SIG-M5 treated with dmso at 0.1 percent for 504 hours (cell line): ENCODE measurements at regions not wholly inside any gene's neighbourhood (a gene's known extent, or its start where the extent isn't known, plus 50 kb on each side); places are given as distances from the start of the nearest gene placed in this dataset.
A peak's percentile ranks its signal among the peaks of the same experiment; 100 is the strongest.

ENCODE experiments used
- DNase-seq: peaks from one replicate; lab custom pipeline; 2025; ENCODE audit not compliant: unreplicated experiment; lab: John Stamatoyannopoulos, UW

DNA sequence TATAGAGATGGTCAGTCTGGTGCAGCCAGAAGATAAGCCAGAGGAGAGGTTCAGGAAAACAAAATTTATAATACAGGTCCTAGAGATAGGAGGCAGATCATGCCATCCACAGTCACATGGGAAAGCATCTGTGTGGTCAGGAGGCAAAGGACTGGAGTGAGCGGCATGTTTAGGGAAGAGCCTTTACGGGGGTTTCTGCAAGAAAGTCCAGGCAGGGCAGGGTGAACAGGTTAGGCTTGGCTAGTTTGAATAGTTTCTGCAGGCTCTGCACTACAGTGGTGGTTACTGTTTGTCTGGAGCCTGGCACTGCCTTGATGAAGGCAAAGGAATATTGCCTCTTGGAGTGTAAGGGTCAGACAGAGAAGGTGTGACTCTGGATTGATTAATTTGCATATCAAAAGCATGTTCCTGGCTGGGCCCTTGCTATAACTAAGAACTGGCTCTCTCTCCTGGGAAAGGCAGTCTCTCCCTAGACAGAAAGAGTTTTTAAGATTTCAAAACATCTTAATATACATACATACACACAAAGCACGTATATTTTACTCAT is 1034.7 kb upstream of the CHAC2 start:
- DNase-seq: no peak

DNA sequence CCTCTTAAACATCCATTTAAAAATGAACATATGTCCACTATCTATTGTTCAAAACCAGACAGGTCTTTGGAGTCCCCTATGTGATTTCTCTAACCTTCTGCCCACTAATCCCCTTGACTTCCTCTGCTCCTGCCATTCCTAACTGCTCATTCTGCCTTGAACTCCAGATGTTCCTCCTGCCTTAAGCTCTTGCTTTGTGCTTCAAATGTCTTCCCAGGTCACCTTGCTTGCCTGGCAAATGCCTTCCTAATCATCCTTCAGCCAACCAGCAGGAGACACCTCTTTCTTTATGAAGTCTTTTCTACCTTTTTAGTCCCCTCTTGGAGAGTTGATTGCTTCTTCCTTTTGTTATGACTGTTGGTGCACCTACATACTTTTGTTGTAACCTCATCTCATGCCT is 1043.0 kb upstream of the CHAC2 start:
- no peak for DNase-seq

DNA sequence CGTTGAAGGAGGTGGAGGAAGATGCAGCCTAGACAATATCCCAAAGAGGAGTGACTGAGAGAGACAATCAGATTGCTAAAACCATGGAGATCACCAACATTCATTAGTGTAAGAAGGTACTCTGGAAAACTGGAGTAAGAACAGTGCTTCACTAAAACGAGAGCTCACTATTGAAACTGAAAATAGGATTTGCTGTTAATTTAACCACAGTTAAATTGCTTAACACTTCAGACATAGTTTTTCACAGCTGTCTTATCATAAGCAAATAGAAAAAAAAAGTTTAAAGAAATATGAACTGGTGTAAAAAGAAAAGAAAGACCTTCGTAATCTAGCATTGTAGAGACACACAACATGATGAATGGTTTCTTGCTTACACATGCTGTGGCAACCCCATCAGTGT is 1049.8 kb upstream of the CHAC2 start:
- no peak for DNase-seq

DNA sequence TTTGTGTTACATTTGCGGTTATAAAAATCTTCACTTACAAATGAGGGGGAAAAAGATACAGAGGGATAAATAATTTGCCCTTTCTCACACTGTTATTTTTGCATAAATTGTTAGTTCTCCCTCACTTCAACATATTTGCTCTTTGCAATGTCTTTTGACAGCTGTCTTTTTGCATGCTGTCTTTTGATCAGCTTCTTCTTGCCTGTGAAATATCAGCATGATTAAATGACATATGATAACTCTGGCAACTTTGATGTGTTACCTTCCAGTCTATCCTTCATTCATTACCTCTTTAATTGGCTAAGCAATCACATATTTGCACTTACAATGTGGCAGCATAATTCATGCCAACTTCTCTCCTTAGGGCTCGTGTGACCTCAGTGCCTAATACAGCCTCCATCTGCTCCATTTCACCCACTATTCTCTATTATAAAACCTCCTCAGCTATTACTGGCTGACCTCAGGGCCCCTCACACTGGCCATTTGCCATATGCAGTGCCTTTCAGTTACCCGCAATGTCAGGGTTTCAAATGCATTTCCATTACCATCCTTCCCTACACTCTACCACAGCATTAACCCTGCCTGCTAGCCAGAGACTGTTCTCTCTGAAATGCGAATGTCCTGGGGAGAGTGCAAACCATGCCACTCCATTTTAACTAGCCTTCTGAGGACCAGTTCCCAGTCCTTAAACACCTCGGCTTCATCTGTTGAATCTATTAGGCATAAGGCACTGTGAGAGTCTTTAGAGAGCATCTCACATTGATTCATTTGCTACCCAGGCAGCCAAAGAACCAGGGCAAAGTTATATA is 1056.6 kb upstream of the CHAC2 start:
- DNase-seq: no peak

DNA sequence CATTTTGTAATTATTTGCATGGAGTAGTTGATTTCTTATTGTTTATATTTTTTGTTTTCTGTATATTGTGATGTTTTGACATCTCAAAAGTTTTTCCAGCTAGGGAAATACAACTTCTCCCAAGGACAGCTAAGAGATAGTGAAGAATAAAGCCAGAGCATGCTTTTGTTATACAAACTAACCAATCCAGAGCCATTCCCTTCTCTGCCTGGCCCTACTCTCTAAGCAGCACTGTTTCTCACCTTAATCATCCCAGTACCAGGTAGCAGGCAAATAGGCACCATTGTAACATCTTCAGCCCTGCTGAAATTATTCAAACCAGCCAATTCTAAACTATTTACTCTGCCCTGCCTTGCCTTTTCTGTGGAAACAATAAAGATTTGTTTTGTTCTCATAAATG is 1063.4 kb upstream of the CHAC2 start:
- DNase-seq: no peak

DNA sequence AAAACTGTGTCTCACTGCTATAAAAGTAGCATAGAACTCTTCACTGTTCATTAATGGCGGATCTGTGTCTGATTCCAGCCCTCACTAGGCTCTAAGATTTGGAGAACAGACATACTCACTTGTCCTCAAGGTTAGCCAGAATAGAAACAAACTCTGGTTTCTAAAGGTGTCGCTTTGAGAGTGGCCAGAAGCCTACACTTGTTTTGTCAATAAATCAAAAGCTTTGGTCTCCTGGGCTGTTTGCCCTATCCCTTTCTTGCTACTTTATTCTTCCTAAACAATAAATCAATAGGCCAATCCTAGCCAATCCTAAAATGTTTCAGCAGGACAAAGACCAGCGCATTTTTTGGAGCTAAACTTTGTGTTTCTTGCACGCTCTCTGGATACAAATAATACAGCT is 1064.6 kb upstream of the CHAC2 start:
- DNase-seq: no peak

DNA sequence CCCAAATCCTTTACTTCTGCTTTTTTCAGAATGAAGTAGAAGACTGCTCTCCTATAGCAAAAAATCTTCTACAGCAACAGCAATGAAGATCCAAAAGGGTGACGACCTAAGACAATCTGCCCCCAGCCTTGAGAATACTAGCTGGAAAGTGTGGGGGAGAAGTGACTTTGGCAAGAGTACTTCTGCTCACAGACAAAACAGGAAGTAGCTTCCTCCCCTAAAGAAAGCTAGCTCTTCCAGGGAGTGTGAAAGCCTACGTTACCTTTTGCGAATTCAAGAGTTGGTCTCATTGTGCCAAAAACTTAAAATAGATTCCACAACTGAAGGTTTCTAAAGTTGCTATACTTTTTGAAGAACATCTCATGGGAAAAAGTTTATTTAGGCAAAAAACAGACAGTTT is 1069.2 kb upstream of the CHAC2 start:
- DNase-seq: peak; percentile 38

DNA sequence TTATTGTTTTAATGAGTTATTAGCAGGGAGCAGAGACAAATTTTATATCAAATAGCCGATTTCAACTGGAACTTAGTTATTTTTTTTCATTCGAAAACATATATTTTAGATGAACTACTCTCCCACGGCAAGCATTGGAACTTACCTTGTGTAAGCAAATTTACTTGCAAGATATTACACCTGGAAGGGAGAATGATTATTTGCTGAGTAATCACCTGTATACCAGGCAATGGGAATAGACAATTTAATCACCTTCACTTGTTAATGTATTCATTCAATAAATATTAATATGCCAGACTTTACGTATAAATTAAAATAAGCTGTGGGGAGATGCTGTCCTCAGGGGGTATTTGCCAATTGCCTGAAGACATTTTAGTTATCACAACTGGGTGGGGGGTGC is 1069.9 kb upstream of the CHAC2 start:
- no peak for DNase-seq

DNA sequence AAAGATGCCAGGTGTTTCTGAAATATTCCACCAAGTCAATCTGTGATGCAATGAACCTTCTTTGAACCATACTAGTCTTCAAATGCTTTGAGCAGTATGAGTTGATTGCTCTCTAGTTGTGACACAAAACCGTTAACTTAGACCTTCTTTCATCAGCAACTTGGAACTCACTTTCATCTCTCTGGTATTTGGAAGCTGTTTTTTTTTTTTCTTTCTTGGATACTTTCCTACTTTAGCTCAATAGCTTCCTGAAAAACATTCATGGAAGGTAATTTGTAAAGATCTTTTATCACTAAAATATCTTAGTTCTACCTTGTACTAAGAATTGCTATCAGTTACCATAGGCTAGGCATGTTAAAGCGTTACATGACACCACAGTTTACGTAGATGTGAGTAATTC is 1071.9 kb upstream of the CHAC2 start:
- DNase-seq: no peak

DNA sequence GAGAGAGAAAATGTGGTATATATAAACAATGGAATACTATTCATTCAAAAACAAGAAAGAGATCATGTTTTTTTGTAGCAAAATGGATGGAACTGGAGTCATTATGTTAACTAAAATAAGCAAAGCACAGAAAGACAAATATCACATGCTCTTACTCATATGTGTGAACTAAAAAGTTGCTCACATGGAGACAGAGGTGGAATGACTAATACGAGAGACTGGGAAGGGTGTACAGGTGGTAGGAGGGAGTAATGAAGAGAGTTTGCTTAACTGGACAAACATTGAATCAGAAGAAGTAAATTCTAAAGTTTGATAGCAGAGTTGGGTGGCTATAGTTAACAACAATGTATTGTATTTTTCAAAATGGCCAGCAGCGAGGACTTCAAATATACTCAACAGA is 1080.7 kb upstream of the CHAC2 start:
- no peak for DNase-seq

DNA sequence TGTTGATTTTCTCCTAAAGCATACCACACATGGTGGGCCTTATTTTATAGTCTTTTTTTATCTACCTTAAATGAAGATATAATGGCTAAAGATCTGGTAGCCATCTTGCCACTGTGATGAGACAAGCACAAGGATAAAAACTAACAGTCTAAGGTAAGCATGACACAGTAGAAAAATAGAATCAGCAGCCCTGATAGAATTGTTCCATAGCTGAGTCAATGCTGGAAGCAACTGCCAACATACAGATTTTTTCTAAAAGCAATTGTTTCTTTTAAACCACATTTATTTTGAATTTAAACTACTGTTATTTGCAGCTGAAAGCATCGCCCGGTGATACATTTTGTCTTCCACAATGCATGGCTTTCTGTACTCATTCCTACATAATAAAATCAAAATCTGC is 1091.5 kb upstream of the CHAC2 start:
- no peak for DNase-seq

DNA sequence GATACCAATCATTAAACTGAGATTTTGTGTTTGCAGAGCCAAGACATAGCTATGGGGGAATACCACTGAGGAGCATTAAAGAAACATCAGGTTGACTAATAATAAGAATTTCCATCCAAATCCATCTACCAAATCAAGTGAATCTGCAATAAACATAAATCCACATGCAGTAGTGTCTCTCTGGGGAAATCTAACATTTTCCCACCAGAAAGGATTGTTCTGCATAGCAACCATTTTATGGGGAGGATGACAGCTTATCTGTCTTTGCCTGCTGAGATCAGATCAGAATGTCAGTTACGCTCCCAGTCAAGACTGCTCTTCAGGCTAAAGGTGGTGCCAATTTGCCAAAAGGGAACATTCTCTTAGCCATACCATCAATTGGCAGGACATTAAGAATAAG is 1098.9 kb upstream of the CHAC2 start:
- DNase-seq: no peak

DNA sequence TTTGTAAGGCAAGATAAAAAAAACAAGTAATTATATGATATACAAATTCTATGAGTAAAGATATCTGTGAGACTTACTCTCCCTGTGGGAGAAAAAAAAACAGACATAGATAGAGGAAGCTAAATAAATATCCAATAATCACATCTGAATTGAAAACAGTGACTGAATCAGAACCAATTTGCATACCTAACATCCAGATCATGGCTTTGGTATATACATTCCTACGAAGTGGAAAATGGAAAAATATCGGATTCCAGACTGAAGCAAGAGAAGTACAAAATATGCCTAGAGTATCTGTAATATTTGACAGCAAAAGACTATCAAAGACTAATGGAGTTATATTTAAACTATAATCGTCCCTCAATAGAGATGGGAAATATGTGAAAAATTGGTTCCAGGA is 1108.1 kb upstream of the CHAC2 start:
- DNase-seq: no peak

DNA sequence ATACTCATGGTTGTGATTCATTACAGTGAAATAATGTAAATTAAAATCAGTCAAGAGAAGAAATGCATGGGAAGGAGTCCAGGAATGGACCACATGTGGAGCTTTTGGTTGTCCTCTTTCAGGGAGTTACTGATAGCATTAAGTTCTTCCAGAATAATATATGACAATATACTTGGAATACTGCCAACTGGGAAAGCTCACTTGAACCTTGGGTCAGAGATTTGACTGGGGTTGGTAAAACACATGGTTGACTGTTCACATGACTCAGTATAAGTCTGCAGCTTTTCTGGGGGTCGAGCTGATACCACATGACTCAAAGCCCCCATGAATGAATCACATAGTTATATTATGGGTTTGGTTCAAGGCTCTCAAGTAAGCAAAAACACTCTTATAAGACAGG is 1109.0 kb upstream of the CHAC2 start:
- DNase-seq: no peak

DNA sequence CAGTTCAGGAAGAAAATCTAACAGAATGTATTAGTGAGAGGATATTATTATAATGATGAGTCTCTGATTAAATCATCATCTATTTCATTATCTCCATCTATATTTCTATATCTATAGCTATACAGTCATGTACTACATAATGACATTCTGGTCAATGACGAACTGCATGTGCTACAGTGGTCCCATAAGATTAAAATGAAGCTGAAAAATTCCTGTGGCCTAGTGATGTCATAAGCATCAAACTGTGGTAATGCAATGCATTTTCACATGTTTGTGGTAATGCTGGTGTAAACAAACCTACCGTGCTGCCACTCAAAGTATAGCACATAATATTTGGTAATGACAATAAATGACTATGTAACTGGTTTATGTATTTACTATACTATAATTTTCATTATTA is 1127.9 kb upstream of the CHAC2 start:
- DNase-seq: no peak

DNA sequence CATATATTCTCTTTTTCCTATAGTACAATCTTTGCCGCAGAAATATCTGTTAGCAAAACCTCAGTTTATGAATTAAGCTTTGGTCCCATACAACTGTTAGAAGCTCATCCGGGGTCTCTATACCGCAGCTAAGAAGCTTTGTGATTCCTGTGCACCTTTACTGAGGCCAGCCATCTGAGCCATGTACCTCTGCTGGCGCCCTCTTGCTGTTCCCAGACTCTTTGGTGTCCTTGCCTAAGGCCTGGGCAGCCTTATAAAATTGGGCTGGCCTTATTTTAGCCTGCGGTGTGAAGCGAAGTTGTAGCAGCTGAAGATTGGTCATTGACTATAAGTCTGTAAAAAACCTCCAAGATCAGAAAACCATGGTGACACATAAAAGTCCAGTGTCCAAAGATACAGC is 1135.1 kb upstream of the CHAC2 start:
- no peak for DNase-seq

DNA sequence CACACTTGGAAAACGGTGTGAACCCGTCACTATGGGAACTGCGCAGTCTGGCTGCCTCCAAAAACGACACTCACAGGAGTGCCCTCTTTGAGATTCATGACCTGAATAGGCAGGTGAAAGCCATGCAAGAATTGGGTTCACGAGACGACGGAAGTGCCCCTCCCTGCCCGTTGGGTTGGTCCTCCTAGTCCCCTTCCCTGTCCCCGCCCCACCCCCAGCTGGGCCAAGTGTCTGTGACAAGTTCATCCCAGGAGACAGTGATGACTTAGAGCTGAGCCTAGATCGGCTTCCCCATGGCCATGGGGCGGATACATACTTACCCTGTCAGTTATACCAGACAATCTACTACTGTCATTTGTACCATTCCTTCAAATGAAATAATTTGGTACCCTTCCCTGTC is 1137.7 kb upstream of the CHAC2 start:
- DNase-seq: no peak

DNA sequence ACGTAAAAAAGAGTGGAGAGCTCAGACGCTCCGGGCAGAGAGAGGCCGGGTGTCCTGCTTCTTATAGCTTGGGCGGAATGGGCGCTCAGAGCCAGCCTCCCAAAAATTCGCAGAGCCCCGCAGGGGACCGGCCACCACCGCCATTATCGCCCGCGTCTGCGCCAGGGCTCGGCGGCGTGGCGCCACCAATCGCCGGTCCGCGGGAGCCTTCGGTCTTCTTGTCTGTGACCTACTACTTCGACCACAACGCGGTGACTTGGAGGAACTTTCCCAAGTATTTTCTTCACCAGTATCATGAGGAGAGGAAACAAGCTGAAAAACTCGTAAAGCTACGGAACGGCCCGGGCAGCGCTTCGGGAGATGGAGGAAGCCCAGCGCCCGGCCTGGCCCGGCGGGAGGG is 1138.1 kb upstream of the CHAC2 start:
- no peak for DNase-seq

DNA sequence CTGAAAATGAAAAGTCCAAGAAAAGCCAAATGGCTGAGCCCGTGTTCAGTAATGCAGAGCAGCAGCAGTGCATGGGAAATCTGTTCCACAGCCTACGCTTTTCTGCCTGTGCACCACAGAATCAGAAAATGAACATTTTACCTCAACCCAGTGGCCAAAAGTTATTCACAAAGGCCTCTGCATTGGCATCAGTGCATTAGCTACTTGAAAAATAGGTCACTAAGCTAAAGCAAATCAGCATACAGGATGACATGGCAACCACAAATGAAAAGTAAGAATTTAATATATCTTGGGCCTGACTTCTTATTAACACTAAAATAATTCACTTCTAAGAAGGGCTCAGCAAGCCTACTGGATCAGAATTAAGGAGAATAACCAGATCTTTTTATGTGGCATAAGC is 1145.3 kb upstream of the CHAC2 start:
- no peak for DNase-seq

DNA sequence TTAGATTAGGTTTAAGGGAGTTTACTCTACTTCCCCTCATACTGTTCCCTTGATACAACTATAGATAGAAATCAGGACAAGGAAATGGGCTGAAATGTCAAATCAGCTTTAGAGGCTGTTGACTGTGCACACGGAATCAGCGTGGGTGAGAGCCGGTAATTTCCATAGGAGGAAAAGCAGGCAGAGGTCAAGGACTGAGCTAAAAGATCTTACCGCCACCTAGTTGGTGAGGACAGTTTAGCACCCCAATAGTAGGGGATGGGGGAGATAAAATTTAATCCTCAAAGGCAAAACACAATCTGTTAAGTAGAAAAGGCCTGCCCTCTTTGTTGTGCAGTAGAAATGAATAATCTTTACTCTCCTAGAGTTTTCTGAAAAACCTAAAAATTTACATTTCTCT is 1154.5 kb upstream of the CHAC2 start:
- DNase-seq: no peak

DNA sequence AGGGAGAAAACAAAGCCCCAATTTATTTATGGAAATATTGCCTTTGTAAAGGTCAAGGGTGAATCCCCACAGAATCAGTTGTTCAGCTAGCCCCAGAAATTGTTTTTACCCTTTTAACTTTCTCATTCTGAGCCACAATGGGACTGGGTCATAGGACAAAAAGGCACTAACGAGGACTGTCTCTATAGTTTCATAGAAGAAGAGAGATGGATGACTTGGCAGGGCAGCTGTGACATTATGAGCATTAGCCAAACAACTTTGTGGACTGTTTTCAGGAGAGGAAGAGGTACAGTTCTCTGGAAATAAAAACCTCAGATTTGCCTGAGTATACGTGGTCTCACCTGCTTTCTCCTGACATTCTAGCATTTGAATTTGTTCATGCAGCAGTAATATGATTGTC is 1155.8 kb upstream of the CHAC2 start:
- DNase-seq: no peak

DNA sequence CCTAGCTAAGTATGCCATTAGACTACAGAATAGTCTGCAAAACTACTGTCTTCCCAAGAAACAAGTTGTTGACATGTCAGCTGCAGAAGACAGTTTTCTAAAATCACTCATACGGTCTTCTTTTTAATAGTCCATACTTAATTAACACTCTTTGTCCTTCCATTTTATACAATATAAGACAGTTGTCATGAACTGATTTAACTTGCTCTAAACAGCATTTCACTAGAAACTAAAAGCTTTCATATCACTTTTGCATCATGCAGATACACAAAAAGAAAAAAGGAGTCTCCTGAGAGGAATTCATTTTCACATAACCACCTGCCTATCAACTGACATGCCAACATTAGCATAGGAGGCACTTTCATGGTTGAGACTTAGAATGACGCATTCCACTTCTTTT is 1159.6 kb upstream of the CHAC2 start:
- no peak for DNase-seq

DNA sequence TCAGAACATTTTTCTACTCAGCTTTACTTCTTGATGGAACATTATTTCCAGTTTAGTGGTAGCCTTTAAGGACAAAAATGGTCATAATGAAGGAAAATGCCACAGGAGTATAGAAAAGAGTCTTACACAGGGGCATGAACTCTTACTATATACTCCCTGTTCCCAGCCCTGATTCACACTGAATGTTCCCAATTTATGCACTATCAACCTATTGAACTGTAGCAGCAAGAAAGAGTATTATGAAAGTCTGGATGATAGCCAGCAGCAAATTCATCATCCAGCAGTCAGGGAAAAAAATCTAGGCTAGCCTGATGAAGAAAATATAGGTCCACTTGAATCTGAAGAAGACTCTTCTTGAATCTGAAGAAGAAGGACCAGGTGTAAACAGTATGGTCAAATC is 1170.3 kb upstream of the CHAC2 start:
- DNase-seq: no peak
